CD4-positive, alpha-beta T cell treated with Interleukin-4 for 1 hour (primary cell): ENCODE measurements at regions not wholly inside any gene's neighbourhood (a gene's known extent, or its start where the extent isn't known, plus 50 kb on each side); places are given as distances from the start of the nearest gene placed in this dataset.

Experiments
- DNase-seq, 2 donors: peaks; one replicate each; pipeline ENCODE4 v3.0.0-alpha.2; 2020 to 2022

DNA sequence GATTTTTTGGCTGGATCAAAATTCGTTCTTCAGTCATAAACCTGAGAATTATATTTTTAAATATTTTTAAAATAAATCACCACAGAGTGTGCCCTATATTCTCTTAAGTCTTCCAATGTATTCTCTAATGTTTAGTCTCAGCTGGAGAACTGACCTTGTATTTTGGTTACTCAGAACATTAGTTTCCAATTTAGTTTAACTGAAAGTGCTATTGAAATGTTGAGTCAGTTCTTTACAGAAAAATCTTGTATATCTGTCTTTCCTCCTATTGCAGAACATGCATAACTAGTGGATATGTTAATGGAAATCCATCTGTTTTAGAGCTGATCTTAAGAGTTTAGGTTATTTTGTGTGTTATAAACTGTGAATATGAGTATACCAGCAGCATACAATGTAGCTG lies 422.7 kb upstream of the IGFBP3 start:
- no peak for DNase-seq

DNA sequence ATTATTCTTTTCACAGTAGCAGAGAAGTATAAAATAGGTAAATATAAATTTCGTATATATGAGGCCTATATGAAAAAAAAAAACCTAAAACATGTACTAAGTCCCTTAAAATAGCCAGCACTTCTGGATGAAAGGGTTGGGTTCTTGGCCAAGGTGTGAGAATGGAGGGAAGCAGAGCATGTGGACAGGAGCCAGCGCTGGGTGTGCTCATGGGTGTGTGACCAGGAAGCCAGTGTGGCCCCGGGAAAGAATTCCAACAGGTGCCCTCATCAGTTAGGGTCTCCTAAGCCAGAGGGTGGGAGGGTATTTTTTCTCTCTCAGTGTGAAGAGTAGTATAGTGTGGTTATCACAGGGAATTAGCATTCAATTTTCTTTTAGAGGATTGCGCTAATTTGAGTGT lies 401.9 kb upstream of the IGFBP3 start:
- DNase-seq: no peak

DNA sequence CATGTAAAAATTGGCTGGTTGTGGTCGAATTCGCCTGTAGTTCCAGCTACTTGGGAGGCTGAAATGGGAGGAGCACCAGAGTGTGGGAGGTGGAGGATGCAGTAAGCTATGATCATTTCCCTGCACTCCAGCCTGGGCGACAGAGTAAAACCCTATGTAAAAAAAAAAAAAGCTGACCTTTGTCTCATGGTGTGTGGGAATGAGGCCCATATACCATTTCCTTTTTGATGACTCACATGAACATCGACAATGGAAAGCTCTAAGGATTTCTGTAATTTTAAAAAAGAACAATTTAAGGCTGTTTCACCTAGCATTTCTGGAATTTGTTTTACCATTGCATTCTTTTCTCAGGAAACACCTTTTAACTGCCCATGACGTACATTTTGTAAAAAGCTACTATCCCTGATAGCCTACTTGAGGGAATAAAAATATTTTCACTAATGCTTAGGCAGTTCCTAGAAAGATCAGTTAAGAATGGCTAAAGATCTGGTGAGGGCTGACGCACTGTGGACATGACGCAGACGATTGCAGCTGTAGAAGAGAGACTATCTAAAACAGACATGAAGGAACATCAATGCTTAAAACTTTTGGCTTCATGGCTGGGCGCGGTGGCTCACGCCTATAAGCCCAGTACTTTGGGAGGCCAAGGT lies 400.6 kb upstream of the IGFBP3 start:
- DNase-seq: no peak

DNA sequence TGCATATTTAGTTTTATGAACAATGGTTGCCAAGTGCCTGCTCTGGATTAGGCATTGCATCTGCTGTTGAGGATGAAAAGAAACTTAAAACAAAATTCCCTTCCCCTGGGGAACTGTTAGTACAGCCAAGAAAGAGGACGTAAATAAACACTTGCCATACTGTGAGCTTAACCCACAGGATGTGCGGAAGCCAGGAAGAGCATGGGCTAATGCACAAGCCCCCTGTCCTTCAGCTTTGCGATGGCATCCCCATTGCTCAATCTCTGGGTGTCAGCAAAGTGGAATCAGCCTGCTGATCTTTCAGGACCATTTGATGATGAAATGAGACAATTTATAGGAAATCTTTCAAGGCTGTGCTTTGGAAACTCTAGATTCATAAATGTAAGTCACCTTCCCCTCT lies 399.9 kb upstream of the IGFBP3 start:
- no peak for DNase-seq

DNA sequence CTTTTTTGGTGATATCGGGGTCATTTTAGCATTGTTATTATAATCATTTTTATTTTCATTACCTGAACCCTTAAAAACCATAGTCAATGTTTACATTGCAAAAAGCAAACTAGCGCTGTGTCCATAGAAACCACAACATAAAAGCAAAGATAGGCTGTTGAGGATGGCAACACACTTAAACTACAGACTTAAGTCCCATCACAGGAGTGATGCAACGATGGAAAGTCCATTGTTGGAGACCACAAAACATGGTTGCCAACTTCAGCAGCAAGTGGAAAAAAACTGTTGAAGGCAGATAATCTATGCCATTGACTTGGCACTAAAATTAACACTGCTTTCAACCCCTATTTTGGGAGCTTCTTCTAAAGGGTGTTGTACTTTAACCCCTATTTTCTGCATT lies 398.8 kb upstream of the IGFBP3 start:
- no peak for DNase-seq

DNA sequence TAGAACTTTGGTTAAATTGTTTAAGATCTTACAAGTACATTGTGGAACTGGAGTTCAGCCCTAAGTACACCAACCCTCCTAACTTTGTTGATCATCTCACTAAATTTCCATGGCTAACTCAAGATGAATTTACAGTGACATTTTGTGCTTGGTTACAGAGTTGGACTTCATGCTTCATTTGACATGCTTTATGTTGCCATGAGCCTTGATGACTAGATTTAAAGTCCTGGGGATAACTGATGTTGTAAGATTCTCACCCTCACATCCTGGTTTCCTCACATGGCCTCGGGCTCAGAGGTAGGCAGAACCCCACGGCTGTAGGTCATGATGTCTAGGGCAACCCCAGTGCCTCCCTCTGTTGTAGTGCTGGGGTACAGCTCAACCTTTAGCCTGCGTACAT lies 397.2 kb upstream of the IGFBP3 start:
- DNase-seq: no peak

DNA sequence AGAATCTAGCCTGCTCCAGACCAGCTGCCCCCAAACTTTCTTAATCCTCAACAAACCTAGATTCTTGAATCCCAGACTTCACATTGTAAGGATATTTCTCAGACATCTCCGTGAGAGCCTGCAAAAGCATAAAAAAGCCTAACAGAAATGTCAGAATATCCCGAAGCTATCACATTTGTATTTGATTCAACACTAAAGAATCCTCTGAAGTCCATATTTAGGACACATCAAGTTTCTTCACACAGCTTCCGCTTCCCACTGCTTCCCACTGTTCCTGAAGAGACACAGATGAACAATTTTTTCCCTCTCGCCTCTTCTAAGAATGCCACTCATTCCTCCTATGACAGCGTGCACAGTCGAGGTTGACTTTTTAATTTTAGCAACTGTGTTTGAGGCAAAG lies 396.2 kb upstream of the IGFBP3 start:
- no peak for DNase-seq

DNA sequence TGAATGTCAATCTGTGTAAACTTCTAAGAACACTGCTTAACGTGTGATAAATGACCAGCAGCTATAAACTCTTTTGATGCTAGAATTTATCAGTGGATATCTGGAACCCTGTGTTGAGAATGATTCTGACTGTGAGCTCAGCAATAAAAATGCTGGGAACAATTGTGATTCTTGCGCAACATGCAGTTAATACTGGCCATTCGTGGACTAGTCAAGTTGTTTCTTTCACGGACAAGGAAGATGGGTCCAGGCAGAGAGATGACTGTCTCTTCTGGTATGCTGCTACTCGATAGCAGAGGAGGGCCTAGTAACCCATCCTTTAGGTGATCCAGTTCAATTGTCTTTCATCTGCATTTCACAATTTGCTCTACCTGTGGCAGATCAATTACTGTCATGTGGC lies 394.8 kb upstream of the IGFBP3 start:
- no peak for DNase-seq

DNA sequence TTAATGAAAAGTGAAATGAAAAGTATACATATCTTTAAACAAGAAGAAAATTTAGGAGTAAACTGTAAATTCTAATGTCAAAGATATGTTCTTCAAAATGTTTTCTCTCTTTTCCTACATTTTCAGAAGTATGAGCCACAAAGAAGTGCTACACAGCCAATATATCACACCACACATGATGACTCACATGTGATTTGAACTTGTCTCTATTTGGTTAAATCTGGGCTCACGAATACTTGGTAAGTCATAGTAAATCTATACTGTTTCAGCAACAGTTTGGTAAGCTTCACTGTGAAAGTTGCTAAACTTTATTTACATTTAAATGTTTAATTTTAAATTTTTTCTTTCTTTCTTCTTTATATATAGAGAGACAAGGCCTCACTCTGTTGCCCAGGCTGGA lies 380.6 kb upstream of the IGFBP3 start:
- no peak for DNase-seq

DNA sequence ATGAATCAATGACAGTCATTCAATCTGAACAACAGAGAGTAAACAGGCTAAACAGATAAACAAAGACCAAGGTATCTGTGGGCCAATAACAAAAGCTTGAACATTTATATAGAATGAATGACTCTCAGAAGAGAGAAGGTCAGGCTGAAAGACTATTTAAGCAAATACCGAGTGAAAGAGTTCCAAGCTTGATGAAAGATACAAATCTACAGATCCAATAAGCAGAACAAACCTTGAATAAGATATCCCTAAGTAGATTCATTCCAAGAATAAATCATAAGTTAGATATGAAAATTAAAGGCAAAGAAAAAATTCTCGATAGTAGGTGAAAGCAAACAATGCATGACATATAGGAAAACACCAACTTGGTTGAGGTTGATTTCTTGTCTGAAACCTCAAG lies 376.4 kb upstream of the IGFBP3 start:
- DNase-seq: no peak

DNA sequence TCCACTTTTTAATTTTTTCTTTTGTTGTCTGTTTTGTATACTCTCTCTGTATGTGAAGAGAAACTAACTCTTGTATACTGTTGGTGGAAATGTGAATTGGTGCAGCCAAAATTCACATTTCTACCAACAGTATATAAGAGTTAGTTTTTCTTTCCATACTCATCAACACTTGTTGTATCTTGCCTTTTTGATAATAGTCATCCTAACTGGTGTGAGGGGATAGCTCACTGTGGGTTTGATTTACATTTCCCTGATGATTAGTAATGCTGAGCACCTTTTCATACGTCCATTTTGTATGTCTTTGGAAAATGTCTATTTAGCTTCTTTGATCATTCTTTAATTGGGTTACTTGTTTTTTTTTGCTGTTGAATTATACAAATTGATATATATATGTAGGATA lies 375.5 kb upstream of the IGFBP3 start:
- no peak for DNase-seq

DNA sequence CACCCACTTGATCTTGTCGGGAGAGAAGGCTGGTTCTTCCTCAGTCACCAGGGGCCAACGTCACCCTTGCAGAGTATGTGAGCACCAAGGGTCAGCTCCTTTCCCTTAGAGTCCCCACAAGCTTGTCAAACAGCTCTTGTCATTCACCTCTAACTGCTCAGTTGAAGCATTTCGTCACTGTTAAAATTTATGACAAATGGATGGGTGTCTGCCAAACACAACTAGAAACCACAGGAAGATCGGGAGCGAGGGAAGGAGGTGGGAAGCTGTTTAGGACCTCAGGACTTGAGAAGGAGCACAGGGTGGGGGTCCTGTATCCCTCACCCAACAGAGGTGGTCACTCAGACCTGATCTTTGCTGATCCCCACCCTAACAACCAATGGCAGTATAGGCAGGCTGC lies 373.3 kb upstream of the IGFBP3 start:
- DNase-seq: no peak

DNA sequence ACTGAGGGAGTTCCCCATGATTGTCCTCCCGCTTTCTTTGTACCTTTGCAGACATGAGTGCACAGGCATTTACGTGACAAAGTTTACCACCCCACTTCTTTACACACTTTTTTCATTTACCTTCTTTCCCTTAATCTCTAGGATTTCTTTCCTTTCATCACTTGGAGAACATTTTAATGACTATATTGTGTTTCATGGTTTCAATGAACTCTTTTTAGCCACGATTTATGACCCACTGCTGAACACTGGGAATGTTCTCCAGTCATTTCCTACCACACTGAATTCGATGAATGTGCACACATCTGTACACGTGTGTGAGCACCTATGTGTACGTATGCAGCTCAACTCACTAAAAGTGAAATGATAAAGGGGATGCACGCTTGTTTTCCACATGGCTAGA lies 371.7 kb upstream of the IGFBP3 start:
- DNase-seq: no peak

DNA sequence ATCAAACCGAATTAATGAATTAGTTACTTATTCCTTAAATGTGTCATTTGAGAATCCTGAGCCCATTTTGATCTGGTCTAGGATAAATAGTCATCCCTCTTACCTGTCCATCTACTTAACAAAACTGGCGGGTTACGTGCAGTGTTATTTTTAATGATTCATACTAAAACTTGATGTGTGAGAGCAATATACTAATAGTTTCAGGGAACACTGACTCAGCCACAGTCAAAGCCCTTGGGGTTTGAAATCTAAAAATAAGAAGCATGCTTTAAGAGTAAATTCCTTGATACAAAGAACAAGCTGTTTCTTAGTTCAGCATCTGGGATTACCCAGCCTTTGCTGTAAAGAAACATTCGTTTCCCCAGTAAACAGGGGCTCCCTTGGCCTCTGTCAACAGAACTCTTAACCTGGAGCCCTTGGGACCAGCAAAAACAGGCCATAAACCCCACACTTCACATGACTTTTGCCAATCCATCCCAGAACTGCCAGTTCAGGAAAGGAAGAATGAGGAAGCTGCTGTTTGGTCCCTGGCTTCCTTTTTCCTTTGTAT lies 370.6 kb upstream of the IGFBP3 start:
- no peak for DNase-seq

DNA sequence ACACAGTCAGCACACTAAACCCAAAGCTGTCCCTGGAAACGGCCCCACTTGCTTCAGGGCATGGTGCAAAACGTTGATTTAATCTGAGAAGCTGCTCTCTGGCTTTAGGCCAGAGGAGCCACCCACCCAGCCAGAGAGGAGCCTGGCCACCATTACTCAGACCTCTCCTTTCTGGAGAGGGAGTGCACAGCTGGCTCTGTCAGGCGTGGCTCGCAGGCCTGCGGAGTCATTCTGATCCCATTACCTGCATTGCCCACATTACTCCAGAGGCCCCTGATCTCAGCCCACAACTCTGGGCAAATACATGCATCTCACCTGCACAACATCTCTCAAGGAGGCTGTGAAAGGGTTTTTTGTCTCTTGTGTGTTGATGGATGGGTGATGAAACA lies 370.0 kb upstream of the IGFBP3 start:
- no peak for DNase-seq

DNA sequence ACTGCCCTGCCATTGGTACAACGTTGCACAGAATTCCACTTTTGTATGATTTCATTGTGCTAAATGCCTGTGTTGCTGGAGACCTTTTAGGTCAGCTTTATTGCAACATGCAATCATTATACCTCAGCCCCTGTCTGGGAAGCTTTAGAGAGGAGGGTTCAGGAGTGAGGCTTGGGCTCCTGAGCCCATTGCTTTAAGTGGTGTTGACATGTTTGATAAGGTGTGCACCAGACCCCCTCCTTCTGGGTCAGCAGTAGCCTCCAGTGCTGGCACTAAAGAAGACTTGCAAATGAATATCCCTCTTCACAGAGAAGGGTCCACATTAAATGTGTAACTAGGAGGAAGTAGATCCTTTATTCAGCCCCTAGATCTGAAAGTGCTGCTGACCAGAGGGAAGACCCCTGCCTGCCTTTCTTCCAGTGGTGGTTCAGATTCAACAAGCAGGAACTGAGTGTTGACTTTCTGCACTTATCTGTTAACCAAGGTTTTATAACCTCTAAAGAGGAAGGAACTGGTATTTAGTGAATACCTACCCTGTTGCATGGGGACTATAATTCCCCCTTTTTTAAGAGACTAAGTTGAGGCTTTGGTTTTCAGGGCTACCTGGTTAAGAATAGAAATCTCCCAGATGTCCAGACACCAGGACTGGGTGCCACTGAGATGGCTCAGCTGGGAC lies 369.4 kb upstream of the IGFBP3 start:
- no peak for DNase-seq

DNA sequence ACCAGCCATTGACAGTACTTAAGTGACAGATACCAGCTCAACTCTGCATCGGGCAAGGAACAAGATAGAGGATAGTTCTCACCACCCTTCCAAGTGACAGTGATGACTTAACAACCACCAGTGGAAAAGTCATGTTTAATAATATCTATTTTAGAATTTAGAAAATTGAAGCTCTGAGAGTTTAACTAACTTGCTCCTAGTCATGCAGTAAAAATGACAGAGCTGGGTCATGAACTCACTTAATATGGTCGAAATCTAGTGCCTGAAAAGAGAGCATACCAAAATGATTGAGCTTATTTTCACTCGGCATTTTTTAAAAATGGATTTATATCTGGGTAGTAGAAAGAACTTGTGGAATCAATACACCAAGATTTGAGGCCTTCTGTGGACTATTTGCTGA lies 367.8 kb upstream of the IGFBP3 start:
- DNase-seq: no peak

DNA sequence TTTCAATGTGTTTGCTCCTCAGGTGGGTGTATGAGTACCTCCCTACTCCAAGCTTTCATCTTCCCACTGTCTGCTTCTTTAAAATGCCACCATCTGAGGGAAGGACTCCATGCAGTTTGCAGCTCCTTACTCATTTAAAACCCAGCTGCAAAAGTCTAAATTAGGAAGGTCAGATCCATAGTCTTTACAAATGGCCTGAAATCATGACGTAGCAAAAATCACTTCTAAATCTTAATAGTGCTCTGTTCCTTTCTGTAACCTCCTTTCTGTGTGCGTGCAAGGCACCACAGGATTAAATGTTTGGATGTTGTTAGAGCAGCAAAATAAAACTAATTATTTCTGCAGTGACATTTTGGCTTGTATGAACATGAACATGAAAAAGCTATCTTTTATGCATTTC lies 366.9 kb upstream of the IGFBP3 start:
- DNase-seq: no peak

DNA sequence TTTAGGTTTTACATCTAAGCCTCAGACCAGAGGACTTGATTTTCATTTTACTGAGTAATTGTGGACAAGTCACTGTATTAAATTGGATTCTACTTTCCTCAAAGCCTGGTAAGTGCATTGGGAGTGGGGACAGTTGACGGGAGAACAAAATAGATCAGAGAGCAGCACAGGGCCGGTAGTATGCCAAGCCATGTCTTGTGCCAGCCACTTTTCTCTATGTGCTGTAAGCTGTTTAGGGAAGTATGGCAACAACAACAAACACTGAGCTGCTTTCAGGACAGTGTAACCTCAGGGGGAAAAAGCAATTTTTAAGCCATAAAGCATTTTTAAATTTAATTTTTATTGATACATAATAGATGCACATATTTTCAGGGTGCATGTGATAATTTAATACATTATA lies 365.9 kb upstream of the IGFBP3 start:
- no peak for DNase-seq

DNA sequence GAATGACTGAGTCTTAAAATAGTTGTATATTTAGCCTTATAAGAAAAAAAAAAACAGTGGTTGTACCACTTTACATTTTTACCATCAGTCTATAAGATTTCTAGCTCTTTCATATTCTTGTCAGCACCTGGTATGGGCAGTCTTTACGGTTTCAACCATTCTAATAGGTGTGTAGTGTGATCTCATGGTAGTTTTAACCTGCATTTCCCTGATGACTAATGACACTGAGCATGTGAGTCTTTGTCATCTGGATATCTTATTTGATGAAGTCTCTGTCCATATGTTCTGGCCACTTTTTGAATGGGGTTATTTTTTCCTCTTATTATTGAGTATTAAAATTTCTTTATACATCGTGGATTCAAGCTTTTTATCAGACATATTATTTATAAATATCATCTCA lies 365.3 kb upstream of the IGFBP3 start:
- DNase-seq: no peak

DNA sequence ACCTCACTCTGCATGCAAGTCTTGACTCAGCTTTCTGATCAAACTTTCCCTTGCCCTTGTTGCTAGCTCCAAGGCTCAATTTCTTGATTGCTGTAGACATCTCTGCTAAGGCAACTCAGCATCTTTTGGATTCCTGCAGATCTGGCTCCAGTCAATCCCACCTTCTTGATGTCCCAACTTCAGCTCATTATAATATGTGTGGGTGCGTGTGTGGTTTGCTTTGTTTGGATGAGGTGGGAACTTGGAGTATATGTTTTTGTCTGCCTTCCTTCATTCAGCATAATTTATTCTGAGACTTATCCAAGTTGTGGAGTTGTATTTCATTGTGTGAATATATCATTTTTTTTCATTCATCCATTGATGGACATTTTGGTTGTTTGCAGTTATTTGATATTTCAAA lies 364.8 kb upstream of the IGFBP3 start:
- no peak for DNase-seq

DNA sequence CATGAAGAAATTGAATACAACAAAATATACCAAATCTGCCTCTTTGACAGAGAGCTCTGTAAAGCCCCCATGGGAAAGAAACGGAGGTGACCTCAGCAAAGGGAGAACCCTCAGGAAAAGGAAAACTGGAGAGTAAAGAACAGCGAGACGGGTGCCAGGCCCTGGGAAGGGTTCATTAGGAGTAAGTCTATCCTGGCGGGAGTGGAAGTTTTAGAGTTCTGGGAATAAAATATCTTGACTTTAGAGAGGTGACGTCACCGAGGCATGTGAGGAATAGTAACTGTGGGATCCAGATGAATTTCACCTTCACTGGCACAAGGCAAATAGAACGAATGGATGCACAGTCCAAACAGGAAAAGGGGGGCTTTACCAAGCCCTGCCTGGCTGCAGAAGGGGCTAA lies 362.8 kb upstream of the IGFBP3 start:
- no peak for DNase-seq

DNA sequence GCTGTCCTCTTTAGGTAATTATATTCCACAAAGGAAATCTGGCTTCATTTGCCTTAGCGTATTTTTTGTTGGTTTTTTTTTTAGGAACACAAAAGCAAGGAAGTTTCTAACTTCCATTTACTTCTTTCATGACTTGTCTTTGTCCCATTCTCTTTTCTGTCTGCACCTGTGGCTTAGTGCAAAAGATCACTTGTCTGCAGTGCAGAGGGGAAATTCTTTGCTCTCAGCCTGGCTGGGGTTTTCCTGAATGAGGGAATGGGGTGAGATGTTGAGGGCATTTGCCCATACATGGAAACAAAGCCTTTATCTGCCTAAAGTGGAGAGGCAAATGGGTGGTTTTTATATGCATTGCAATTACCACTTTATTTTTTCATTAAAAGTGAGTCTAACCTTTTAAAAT lies 361.1 kb upstream of the IGFBP3 start:
- DNase-seq: no peak

DNA sequence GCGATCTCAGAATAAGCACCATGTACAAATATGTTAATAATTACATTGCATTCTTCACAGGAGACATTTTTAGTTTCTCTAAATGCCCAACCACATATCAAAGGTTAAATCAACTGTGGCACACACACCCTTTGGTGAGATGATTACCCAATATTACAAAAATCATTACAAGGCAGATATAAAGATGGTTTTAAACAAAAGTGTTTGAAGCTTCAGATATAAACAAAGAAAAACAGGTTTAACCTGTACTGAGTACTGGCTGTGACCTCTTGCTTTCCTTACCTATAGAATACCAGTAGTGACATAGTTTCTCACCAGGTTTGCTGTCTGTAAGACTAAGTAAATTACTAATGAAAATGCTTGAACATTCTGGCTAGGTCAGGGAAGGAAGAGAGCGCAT lies 360.0 kb upstream of the IGFBP3 start:
- DNase-seq: no peak

DNA sequence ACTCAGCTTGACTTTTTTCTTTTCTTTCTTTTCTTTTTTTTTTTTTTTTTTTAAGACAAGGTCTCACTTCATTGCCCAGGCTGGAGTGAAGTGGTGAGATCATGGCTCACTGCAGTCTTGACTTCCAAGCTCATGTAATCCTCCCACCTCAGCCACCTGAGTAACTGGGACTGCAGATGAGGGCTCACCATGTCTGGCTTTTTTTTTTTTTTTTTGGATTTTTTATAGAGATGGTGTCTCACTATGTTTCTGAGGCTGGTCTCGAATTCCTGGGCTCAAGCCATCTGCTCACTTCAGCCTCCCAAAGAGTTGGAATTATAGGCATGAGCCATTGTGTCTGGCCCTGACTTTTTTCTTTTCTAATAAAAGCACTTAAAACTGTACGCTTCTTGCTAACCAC lies 358.2 kb upstream of the IGFBP3 start:
- DNase-seq: no peak
